Vagina (tissue), 2 donors: ENCODE measurements at regions not wholly inside any gene's neighbourhood (a gene's known extent, or its start where the extent isn't known, plus 50 kb on each side); places are given as distances from the start of the nearest gene placed in this dataset.

Experiments used
- DNase-seq, 2 donors: peaks; one replicate each; pipeline ENCODE4 v3.0.0-alpha.2; 2017; ENCODE audit errors: extremely low spot score in 2 of 2
- H3K27ac ChIP-seq: fragments of 200-600 bp; sonication (generic); one replicate; pipeline ENCODE4 v1.5.1; 2019
- H3K27me3 ChIP-seq: fragments of 200-600 bp; sonication (generic); one replicate; pipeline ENCODE4 v1.5.1; 2019
- H3K36me3 ChIP-seq, 2 donors: fragments of 200-600 bp; sonication (generic); one replicate each; pipeline ENCODE4 v1.5.1; 2017 to 2019
- H3K4me1 ChIP-seq: fragments of 200-600 bp; sonication (generic); one replicate; pipeline ENCODE4 v1.5.1; 2019
- H3K4me3 ChIP-seq, 2 donors: fragments of 200-600 bp; sonication (generic); 1 replicate in 1 of 2; 2 replicates in 1 of 2; pipeline ENCODE4 v1.5.1; 2016 to 2019
- H3K9me3 ChIP-seq: fragments of 200-600 bp; sonication (generic); one replicate; pipeline ENCODE4 v1.5.1; 2019
- CTCF ChIP-seq, 3 experiments: fragments of 450-650 bp in 2 of 3; fragments of 200-600 bp in 1 of 3; sonication (generic) in 1 of 3; IDR thresholded peaks; one replicate each; pipeline ENCODE4 v1.5.1; 2017 to 2019; ENCODE audit warnings: antibody characterized with exemption in 3 of 3, mild to moderate bottlenecking in 2 of 3, moderate library complexity in 2 of 3
- POLR2A ChIP-seq, 2 donors: fragments of 450-650 bp; IDR thresholded peaks; one replicate each; pipeline ENCODE4 v1.6.1; 2017; ENCODE audit warnings: antibody characterized with exemption in 2 of 2, mild to moderate bottlenecking in 2 of 2, moderate library complexity in 2 of 2
- POLR2AphosphoS5 ChIP-seq, 2 donors: sonication (generic); formaldehyde crosslinking; IDR thresholded peaks; one replicate each; pipeline ENCODE4 v1.9.0; 2017; ENCODE audit warnings: antibody characterized with exemption in 2 of 2, mild to moderate bottlenecking in 2 of 2, low read depth in 1 of 2; ENCODE audit not compliant: insufficient read depth in 1 of 2
- intact Hi-C: fragments of 100-400 bp; cut with DNase I; formaldehyde crosslinking; loops from one replicate; pipeline ENCODE4 v1.15.1; 2023

- no peaks in the 10 kb centered on the region for H3K36me3 ChIP-seq
- H3K9me3 ChIP-seq = no peaks in the 10 kb centered on the region
- H3K4me1 ChIP-seq = no peaks in the 10 kb centered on the region
- no peak overlapping the region for H3K27ac ChIP-seq
- no peak for DNase-seq
- TF ChIP-seq POLR2A (IDR thresholded peaks at IDR 0.05) (no peak), POLR2AphosphoS5 (IDR thresholded peaks at IDR 0.05; ENCODE audit: insufficient read depth in 1 of 2, low read depth in 1 of 2) (no peak), CTCF (IDR thresholded peaks at IDR 0.05) (peak; percentile 68 to 75 (median 69))
- no peak overlapping the region for H3K4me3 ChIP-seq
- intact Hi-C loops = loop anchor here (5.0 kb wide), 1 partner anchor 701 kb away; no protein-coding TSS in a partner anchor
- H3K27me3 ChIP-seq = no peaks in the 10 kb centered on the region
Observed at GRCh38 chr18:11553098-11553940, 56.1 kb upstream of the SLC35G4 start.

- intact Hi-C loops = no loop called here
- TF ChIP-seq POLR2AphosphoS5 (IDR thresholded peaks at IDR 0.05; ENCODE audit: insufficient read depth in 1 of 2, low read depth in 1 of 2) (no peak), POLR2A (IDR thresholded peaks at IDR 0.05) (no peak), CTCF (IDR thresholded peaks at IDR 0.05) (no peak)
- Histone ChIP-seq H3K4me3 (no peak overlapping the region), H3K9me3 (peaks cover 4% of the 10 kb centered on the region), H3K27ac (no peak overlapping the region), H3K4me1 (no peaks in the 10 kb centered on the region), H3K36me3 (no peaks in the 10 kb centered on the region), H3K27me3 (no peaks in the 10 kb centered on the region)
- no peak for DNase-seq
Observed at GRCh38 chr18:11548916-11549551, 60.4 kb upstream of the SLC35G4 start.

- H3K27ac ChIP-seq = no peak overlapping the region
- H3K4me1 ChIP-seq = no peaks in the 10 kb centered on the region
- peaks cover 4% of the 10 kb centered on the region for H3K9me3 ChIP-seq
- H3K27me3 ChIP-seq = no peaks in the 10 kb centered on the region
- intact Hi-C loops = no loop called here
- H3K36me3 ChIP-seq = no peaks in the 10 kb centered on the region
- TF ChIP-seq CTCF (IDR thresholded peaks at IDR 0.05) (no peak), POLR2A (IDR thresholded peaks at IDR 0.05) (no peak)
- no peak for DNase-seq
- H3K4me3 ChIP-seq = no peak overlapping the region
Observed at GRCh38 chr18:11548396-11548795, 61.0 kb upstream of the SLC35G4 start.

- TF ChIP-seq CTCF (IDR thresholded peaks at IDR 0.05) (no peak), POLR2A (IDR thresholded peaks at IDR 0.05) (no peak)
Observed at GRCh38 chr18:11544060-11544633, 65.2 kb upstream of the SLC35G4 start.

GRCh38 chr18:11541179-11541578 is 68.2 kb upstream of the SLC35G4 start:
- intact Hi-C loops = no loop called here
- H3K9me3 ChIP-seq = peaks cover 4% of the 10 kb centered on the region
- H3K27ac ChIP-seq = no peak overlapping the region
- no peaks in the 10 kb centered on the region for H3K36me3 ChIP-seq
- no peak overlapping the region for H3K4me3 ChIP-seq
- DNase-seq = no peak
- H3K27me3 ChIP-seq = no peaks in the 10 kb centered on the region
- H3K4me1 ChIP-seq = no peaks in the 10 kb centered on the region
- TF ChIP-seq CTCF (IDR thresholded peaks at IDR 0.05) = no peak

More at GRCh38 chr18:11544060-11544633, 65.2 kb upstream of the SLC35G4 start:
- intact Hi-C loops = no loop called here
- Histone ChIP-seq H3K36me3 (no peaks in the 10 kb centered on the region), H3K4me3 (no peak overlapping the region), H3K4me1 (no peaks in the 10 kb centered on the region), H3K27ac (no peak overlapping the region), H3K27me3 (no peaks in the 10 kb centered on the region), H3K9me3 (peaks cover 4% of the 10 kb centered on the region)
- DNase-seq = no peak
